HepG2 (cell line): ENCODE measurements at regions not wholly inside any gene's neighbourhood (a gene's known extent, or its start where the extent isn't known, plus 50 kb on each side); places are given as distances from the start of the nearest gene placed in this dataset.

Experiments used
- ATAC-seq: fragments of 200-7000 bp; cut with Tn5 transposase; 3 replicates; pipeline ENCODE4 v1.9.1; 2020; ENCODE audit warnings: mild to moderate bottlenecking, moderate library complexity
- BruUV-seq: library from RNA; stranded (reverse); fragments of 400-500 nt; replicated peaks from 2 replicates; lab custom pipeline; 2021; lab: Mats Ljungman, UMichigan
- CTCF ChIA-PET: fragments of 300-600 bp; formaldehyde crosslinking; extraction: SDS; loops from one replicate; lab custom pipeline; 2021; ENCODE audit warnings: low total read pairs, inconsistent platforms, low intra/inter-chr PET ratio; lab: Yijun Ruan, JAX
- POLR2A ChIA-PET: fragments of 350-600 bp; sonication (Branson Sonifier 250); formaldehyde crosslinking; loops from one replicate; lab custom pipeline; 2020; ENCODE audit warnings: antibody characterized with exemption, inconsistent platforms; lab: Yijun Ruan, JAX
- DNase-seq: peaks from one replicate; pipeline ENCODE4 v3.0.0-alpha.2; 2015; ENCODE audit warnings: low spot score
- FAIRE-seq: peaks from 3 replicates; lab custom pipeline; 2011; peaks lifted over from hg19 to GRCh38; lab: Jason Lieb, UNC
- H2AFZ ChIP-seq: one replicate; pipeline ENCODE4 v1.6.1; 2011; ENCODE audit warnings: low read length, inconsistent platforms
- H3K27ac ChIP-seq: fragments of 300-600 bp; 3 replicates; pipeline ENCODE4 v1.8.0; 2011; ENCODE audit warnings: mixed run types, mild to moderate bottlenecking, mixed read lengths, low read length, inconsistent platforms; ENCODE audit not compliant: insufficient read depth; ENCODE audit errors: extremely low read length
- H3K27me3 ChIP-seq, 2 experiments: fragments of 200-600 bp in 1 of 2; 2 replicates in 1 of 2; 3 replicates in 1 of 2; pipeline versions ENCODE4 v1.6.0 to v1.8.0; 2011; ENCODE audit warnings: low read length in 2 of 2, mild to moderate bottlenecking in 2 of 2, moderate library complexity in 2 of 2, inconsistent platforms in 1 of 2; ENCODE audit not compliant: insufficient read depth in 2 of 2, control insufficient read depth in 1 of 2
- H3K36me3 ChIP-seq, 2 experiments: fragments of 200-600 bp in 1 of 2; replicated peaks in 1 of 2; 2 replicates in 1 of 2; 3 replicates in 1 of 2; pipeline versions ENCODE4 v1.5.1 to v1.8.0; 2011; ENCODE audit warnings: low read length in 2 of 2, inconsistent platforms in 1 of 2; ENCODE audit not compliant: insufficient read depth in 2 of 2, control insufficient read depth in 1 of 2
- H3K4me1 ChIP-seq: 2 replicates; pipeline ENCODE4 v1.5.1; 2012; ENCODE audit warnings: low read length, inconsistent platforms; ENCODE audit not compliant: insufficient read depth
- H3K4me2 ChIP-seq: 2 replicates; pipeline ENCODE4 v1.6.0; 2011; ENCODE audit warnings: low read depth, low read length, inconsistent platforms
- H3K4me3 ChIP-seq, 3 experiments: fragments of 200-600 bp in 1 of 3; sonication (generic), shearing (Covaris generic) in 1 of 3; replicated peaks in 1 of 3; 2 replicates each; pipeline ENCODE4 v1.5.1; 2011 to 2016; ENCODE audit warnings: low read length in 3 of 3, inconsistent platforms in 2 of 3, low read depth in 2 of 3, mild to moderate bottlenecking in 2 of 3, control low read depth in 1 of 3, mixed read lengths in 1 of 3; ENCODE audit not compliant: insufficient read depth in 1 of 3
- H3K79me2 ChIP-seq: one replicate; pipeline ENCODE4 v1.6.1; 2011; ENCODE audit warnings: low read length, inconsistent platforms; ENCODE audit not compliant: insufficient read depth
- H3K9ac ChIP-seq: 2 replicates; pipeline ENCODE4 v1.6.0; 2011; ENCODE audit warnings: mild to moderate bottlenecking, low read depth, low read length, inconsistent platforms; ENCODE audit not compliant: insufficient read depth
- H3K9me3 ChIP-seq: 2 replicates; pipeline ENCODE4 v1.5.1; 2012; ENCODE audit warnings: mild to moderate bottlenecking, low read length
- H4K20me1 ChIP-seq: 2 replicates; pipeline ENCODE4 v1.6.0; 2011; ENCODE audit warnings: inconsistent platforms, mild to moderate bottlenecking, low read length, moderate library complexity; ENCODE audit not compliant: insufficient read depth
- DNMT1 ChIP-seq: sonication (generic); formaldehyde crosslinking; IDR thresholded peaks from 2 replicates; pipeline ENCODE4 v1.5.1; 2020; ENCODE audit warnings: mild to moderate bottlenecking, missing genetic modification reagents
- ELK4 ChIP-seq: sonication (generic); formaldehyde crosslinking; IDR thresholded peaks from 2 replicates; pipeline ENCODE4 v1.9.0; 2021; ENCODE audit warnings: missing genetic modification reagents, borderline replicate concordance
- FOSL1 ChIP-seq: sonication (generic); formaldehyde crosslinking; IDR thresholded peaks from 2 replicates; pipeline ENCODE4 v1.9.0; 2021; ENCODE audit warnings: missing genetic modification reagents, borderline replicate concordance
- FOSL2 ChIP-seq: sonication (generic); formaldehyde crosslinking; IDR thresholded peaks from 2 replicates; pipeline ENCODE4 v1.4.0; 2020; ENCODE audit warnings: missing genetic modification reagents
- FOXA3 ChIP-seq: IDR thresholded peaks from 2 replicates; pipeline ENCODE4 v1.6.1; 2016; ENCODE audit warnings: missing genetic modification reagents, missing compliant biosample characterization
- FOXM1 ChIP-seq: sonication (generic); formaldehyde crosslinking; IDR thresholded peaks from 2 replicates; pipeline ENCODE4 v1.5.0; 2020; ENCODE audit warnings: missing genetic modification reagents
- HHEX ChIP-seq: IDR thresholded peaks from 2 replicates; pipeline ENCODE4 v1.6.1; 2016; ENCODE audit warnings: control low read depth
- JARID2 ChIP-seq: sonication (generic); formaldehyde crosslinking; IDR thresholded peaks from 2 replicates; pipeline ENCODE4 v1.8.1; 2023; ENCODE audit warnings: missing genetic modification reagents, inconsistent platforms; ENCODE audit not compliant: insufficient replicate concordance
- NBN ChIP-seq: fragments of 450-650 bp; conservative IDR thresholded peaks from 2 replicates; pipeline ENCODE4 v1.6.1; 2017
- RFX5 ChIP-seq: IDR thresholded peaks from 2 replicates; pipeline ENCODE4 v1.6.1; 2011; ENCODE audit warnings: low read depth, low read length, improper control_type of control experiment
- SIN3A ChIP-seq: IDR thresholded peaks from 2 replicates; pipeline ENCODE4 v1.6.1; 2011; ENCODE audit warnings: low read depth, mild to moderate bottlenecking, control low read depth, low read length, borderline replicate concordance
- ZBTB21 ChIP-seq: sonication (generic); formaldehyde crosslinking; IDR thresholded peaks from 2 replicates; pipeline ENCODE4 v1.4.0; 2020; ENCODE audit warnings: missing genetic modification reagents
- ZBTB37 ChIP-seq: sonication (generic); formaldehyde crosslinking; IDR thresholded peaks from 2 replicates; pipeline ENCODE4 v1.4.0; 2020; ENCODE audit warnings: mild to moderate bottlenecking, missing genetic modification reagents
- ZNF124 ChIP-seq: sonication (generic); formaldehyde crosslinking; IDR thresholded peaks from 2 replicates; pipeline ENCODE4 v1.4.0; 2020; ENCODE audit warnings: missing genetic modification reagents
- ZNF652 ChIP-seq: IDR thresholded peaks from 2 replicates; pipeline ENCODE4 v1.6.1; 2016; ENCODE audit warnings: low read depth, borderline replicate concordance
- WGBS: methylation state at CpG from one replicate; pipeline ENCODE4 v1.1.6; 2017; ENCODE audit warnings: low lambda C conversion rate; 5-methylcytosine and 5-hydroxymethylcytosine counted together
- in situ Hi-C: cut with HindIII; loops from 2 replicates; pipeline ENCODE4 v1.10.0; 2017; ENCODE audit warnings: low pct_unique_long_range_greater_than_20kb; ENCODE audit not compliant: extremely low pct_ligation_motif_present
- intact Hi-C: fragments of 100-400 bp; cut with micrococcal nuclease; formaldehyde crosslinking; loops from one replicate; pipeline ENCODE4 v1.10.0; 2022; ENCODE audit not compliant: unreplicated experiment

- intact Hi-C loops: no loop called here
- H3K27ac ChIP-seq: no peak overlapping the region
- BruUV-seq: no TSS peak
- H4K20me1 ChIP-seq: no peaks in the 10 kb centered on the region
- H3K9ac ChIP-seq: no peak overlapping the region
- no peak overlapping the region for H2AFZ ChIP-seq
- H3K4me3 ChIP-seq: no peak overlapping the region
- in situ Hi-C loops: no loop called here
- no peaks in the 10 kb centered on the region for H3K79me2 ChIP-seq
- POLR2A ChIA-PET: no interaction called here
- DNase-seq (no peak), FAIRE-seq (no peak), ATAC-seq (no peak)
- CTCF ChIA-PET: no interaction called here
- H3K4me2 ChIP-seq: no peak overlapping the region
- peaks cover 0 to 66% of the 10 kb centered on the region in 2 experiments; a peak in 4 of 5 replicates for H3K27me3 ChIP-seq
- WGBS: 58% methylated on average over 2 of the region's 2 CpGs
- H3K4me1 ChIP-seq: no peaks in the 10 kb centered on the region
- no peaks in the 10 kb centered on the region for H3K36me3 ChIP-seq
- H3K9me3 ChIP-seq: no peaks in the 10 kb centered on the region
- TF ChIP-seq ZNF124 (CRISPR knock-in tag) (no peak), JARID2 (CRISPR knock-in tag) (no peak), DNMT1 (CRISPR knock-in tag) (no peak), NBN (no peak), ZNF652 (CRISPR knock-in tag) (no peak), ZBTB37 (CRISPR knock-in tag) (no peak), HHEX (no peak), ELK4 (CRISPR knock-in tag) (no peak), FOSL1 (CRISPR knock-in tag) (no peak), RFX5 (no peak), SIN3A (no peak), ZBTB21 (CRISPR knock-in tag) (no peak), FOSL2 (CRISPR knock-in tag) (no peak), FOXM1 (CRISPR knock-in tag) (no peak), FOXA3 (CRISPR knock-in tag) (no peak)
Observed at GRCh38 chr6:142543606-142544005, 241.8 kb downstream of the ADGRG6 start.
